ENCODE measurements at regions not wholly inside any gene's neighbourhood (a gene's known extent, or its start where the extent isn't known, plus 50 kb on each side); places are given as distances from the start of the nearest gene placed in this dataset.

- DNase-seq (ENCODE audit: low read depth): no peak
- TF ChIP-seq, protein P1, sequence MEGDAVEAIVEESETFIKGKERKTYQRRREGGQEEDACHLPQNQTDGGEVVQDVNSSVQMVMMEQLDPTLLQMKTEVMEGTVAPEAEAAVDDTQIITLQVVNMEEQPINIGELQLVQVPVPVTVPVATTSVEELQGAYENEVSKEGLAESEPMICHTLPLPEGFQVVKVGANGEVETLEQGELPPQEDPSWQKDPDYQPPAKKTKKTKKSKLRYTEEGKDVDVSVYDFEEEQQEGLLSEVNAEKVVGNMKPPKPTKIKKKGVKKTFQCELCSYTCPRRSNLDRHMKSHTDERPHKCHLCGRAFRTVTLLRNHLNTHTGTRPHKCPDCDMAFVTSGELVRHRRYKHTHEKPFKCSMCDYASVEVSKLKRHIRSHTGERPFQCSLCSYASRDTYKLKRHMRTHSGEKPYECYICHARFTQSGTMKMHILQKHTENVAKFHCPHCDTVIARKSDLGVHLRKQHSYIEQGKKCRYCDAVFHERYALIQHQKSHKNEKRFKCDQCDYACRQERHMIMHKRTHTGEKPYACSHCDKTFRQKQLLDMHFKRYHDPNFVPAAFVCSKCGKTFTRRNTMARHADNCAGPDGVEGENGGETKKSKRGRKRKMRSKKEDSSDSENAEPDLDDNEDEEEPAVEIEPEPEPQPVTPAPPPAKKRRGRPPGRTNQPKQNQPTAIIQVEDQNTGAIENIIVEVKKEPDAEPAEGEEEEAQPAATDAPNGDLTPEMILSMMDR (IDR thresholded peaks at IDR 0.05; ENCODE audit: low read depth, low read length): no peak
- TF ChIP-seq MYC (IDR thresholded peaks at IDR 0.05; ENCODE audit: low read depth, low read length) (no peak), POLR2A (IDR thresholded peaks at IDR 0.05; ENCODE audit: extremely low read depth, insufficient read length) (no peak)
- TF ChIP-seq, protein P2, sequence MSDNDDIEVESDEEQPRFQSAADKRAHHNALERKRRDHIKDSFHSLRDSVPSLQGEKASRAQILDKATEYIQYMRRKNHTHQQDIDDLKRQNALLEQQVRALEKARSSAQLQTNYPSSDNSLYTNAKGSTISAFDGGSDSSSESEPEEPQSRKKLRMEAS (IDR thresholded peaks at IDR 0.05; ENCODE audit: low read depth, low read length): no peak
- H3K4me3 ChIP-seq (ENCODE audit: low read depth, low read length): no peak overlapping the region
These were observed 190.6 kb upstream of the LEF1 start for GRCh38 chr4:108359130-108359985.

- TF ChIP-seq, protein P2 (IDR thresholded peaks at IDR 0.05; ENCODE audit: low read depth, low read length): no peak
- TF ChIP-seq, protein P1 (IDR thresholded peaks at IDR 0.05; ENCODE audit: low read depth, low read length): no peak
- TF ChIP-seq POLR2A (IDR thresholded peaks at IDR 0.05; ENCODE audit: extremely low read depth, insufficient read length): no peak
- no peak for TF ChIP-seq MYC (IDR thresholded peaks at IDR 0.05; ENCODE audit: low read depth, low read length)
- no peak for DNase-seq (ENCODE audit: low read depth)
- H3K4me3 ChIP-seq (ENCODE audit: low read depth, low read length): no peak overlapping the region
These were observed 187.3 kb upstream of the LEF1 start for GRCh38 chr4:108355902-108356535.

DNA sequence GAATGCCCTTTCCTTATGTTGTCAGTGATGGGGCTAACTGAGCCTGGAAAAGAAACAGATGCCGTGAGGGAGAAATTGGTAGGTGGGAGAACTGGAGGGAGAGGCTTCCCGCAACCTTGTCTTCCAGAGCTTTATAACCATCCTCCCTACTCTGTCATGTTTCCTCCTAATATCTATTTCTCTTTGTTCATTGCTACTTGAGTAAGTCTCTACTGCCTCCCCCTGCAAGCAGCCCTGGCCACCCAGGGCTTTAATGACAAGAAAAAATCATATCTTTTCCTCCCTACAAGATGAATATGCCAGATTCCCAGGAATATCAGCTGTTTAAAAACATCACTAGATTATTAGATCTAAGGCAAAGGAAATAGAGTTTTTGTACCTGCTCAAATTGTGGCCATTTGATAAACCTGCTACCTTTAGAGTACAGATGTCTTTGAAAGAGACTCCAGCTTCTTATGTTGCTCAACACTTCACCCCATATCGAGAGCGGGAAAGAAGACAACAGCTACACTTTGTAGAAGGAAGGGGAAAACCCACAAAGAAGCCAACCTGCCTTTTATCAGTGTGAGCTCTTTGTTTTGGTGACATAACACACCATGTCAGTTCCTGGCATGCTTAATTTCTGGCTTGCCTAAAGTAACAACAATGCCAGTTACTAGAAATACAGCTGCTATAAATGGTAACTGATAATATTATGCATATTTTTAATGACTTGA, 186.6 kb upstream of the LEF1 start:
- DNase-seq (ENCODE audit: low read depth): no peak
- TF ChIP-seq, protein P1 (IDR thresholded peaks at IDR 0.05; ENCODE audit: low read depth, low read length): no peak
- TF ChIP-seq, protein P2 (IDR thresholded peaks at IDR 0.05; ENCODE audit: low read depth, low read length): no peak
- TF ChIP-seq MYC (IDR thresholded peaks at IDR 0.05; ENCODE audit: low read depth, low read length) (no peak), POLR2A (IDR thresholded peaks at IDR 0.05; ENCODE audit: extremely low read depth, insufficient read length) (no peak)
- no peak overlapping the region for H3K4me3 ChIP-seq (ENCODE audit: low read depth, low read length)

DNA sequence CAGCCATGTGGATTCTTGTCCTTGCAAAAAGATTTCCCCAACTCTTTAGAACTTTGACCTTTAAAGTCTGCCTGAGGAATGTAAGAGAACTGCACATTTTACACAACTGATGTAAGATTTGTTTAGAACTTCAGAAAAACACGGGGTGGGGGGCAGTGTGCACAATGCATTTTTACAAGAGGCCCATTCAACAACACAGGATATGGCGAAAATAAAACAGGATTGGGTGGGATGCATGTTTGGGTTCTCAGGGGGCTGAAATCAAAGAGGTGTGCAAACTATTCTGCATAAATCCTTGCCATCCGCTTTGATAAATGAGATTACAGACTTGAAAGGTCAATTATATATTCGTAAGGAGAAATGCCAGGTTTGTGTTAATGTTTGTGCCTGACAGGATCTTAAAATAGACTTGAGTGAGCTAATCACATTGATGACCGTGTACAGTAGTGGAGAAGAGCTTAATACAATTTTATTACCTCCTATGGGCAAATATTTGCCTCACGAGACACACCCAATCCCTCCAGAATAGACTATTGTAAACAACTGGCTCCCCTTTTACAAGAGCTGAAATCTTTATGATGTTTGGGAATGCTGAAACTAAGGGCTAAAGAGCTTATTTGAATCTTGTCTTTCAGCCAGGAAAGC, 184.1 kb upstream of the LEF1 start:
- no peak for DNase-seq (ENCODE audit: low read depth)
- no peak overlapping the region for H3K4me3 ChIP-seq (ENCODE audit: low read depth, low read length)
- no peak for TF ChIP-seq POLR2A (IDR thresholded peaks at IDR 0.05; ENCODE audit: extremely low read depth, insufficient read length)
- TF ChIP-seq, protein P2 (IDR thresholded peaks at IDR 0.05; ENCODE audit: low read depth, low read length): no peak
- no peak for TF ChIP-seq MYC (IDR thresholded peaks at IDR 0.05; ENCODE audit: low read depth, low read length)
- TF ChIP-seq, protein P1 (IDR thresholded peaks at IDR 0.05; ENCODE audit: low read depth, low read length): no peak

GRCh38 chr4:108351791-108352190, 183.1 kb upstream of the LEF1 start:
- no peak for DNase-seq (ENCODE audit: low read depth)
- TF ChIP-seq, protein P2 (IDR thresholded peaks at IDR 0.05; ENCODE audit: low read depth, low read length): no peak
- TF ChIP-seq POLR2A (IDR thresholded peaks at IDR 0.05; ENCODE audit: extremely low read depth, insufficient read length): no peak
- no peak for TF ChIP-seq MYC (IDR thresholded peaks at IDR 0.05; ENCODE audit: low read depth, low read length)
- no peak overlapping the region for H3K4me3 ChIP-seq (ENCODE audit: low read depth, low read length)

All from NB4 (cell line).